HepG2 (cell line): ENCODE measurements at regions not wholly inside any gene's neighbourhood (a gene's known extent, or its start where the extent isn't known, plus 50 kb on each side); places are given as distances from the start of the nearest gene placed in this dataset.

Experiments
- ATAC-seq: fragments of 200-7000 bp; cut with Tn5 transposase; 3 replicates; pipeline ENCODE4 v1.9.1; 2020; ENCODE audit warnings: mild to moderate bottlenecking, moderate library complexity
- BruUV-seq: library from RNA; stranded (reverse); fragments of 400-500 nt; replicated peaks from 2 replicates; lab custom pipeline; 2021; lab: Mats Ljungman, UMichigan
- CTCF ChIA-PET: fragments of 300-600 bp; formaldehyde crosslinking; extraction: SDS; loops from one replicate; lab custom pipeline; 2021; ENCODE audit warnings: low total read pairs, inconsistent platforms, low intra/inter-chr PET ratio; lab: Yijun Ruan, JAX
- POLR2A ChIA-PET: fragments of 350-600 bp; sonication (Branson Sonifier 250); formaldehyde crosslinking; loops from one replicate; lab custom pipeline; 2020; ENCODE audit warnings: antibody characterized with exemption, inconsistent platforms; lab: Yijun Ruan, JAX
- DNase-seq: peaks from one replicate; pipeline ENCODE4 v3.0.0-alpha.2; 2015; ENCODE audit warnings: low spot score
- FAIRE-seq: peaks from 3 replicates; lab custom pipeline; 2011; peaks lifted over from hg19 to GRCh38; lab: Jason Lieb, UNC
- H2AFZ ChIP-seq: one replicate; pipeline ENCODE4 v1.6.1; 2011; ENCODE audit warnings: low read length, inconsistent platforms
- H3K27ac ChIP-seq: fragments of 300-600 bp; 3 replicates; pipeline ENCODE4 v1.8.0; 2011; ENCODE audit warnings: mixed run types, mild to moderate bottlenecking, mixed read lengths, low read length, inconsistent platforms; ENCODE audit not compliant: insufficient read depth; ENCODE audit errors: extremely low read length
- H3K27me3 ChIP-seq, 2 experiments: fragments of 200-600 bp in 1 of 2; 2 replicates in 1 of 2; 3 replicates in 1 of 2; pipeline versions ENCODE4 v1.6.0 to v1.8.0; 2011; ENCODE audit warnings: low read length in 2 of 2, mild to moderate bottlenecking in 2 of 2, moderate library complexity in 2 of 2, inconsistent platforms in 1 of 2; ENCODE audit not compliant: insufficient read depth in 2 of 2, control insufficient read depth in 1 of 2
- H3K36me3 ChIP-seq, 2 experiments: fragments of 200-600 bp in 1 of 2; replicated peaks in 1 of 2; 2 replicates in 1 of 2; 3 replicates in 1 of 2; pipeline versions ENCODE4 v1.5.1 to v1.8.0; 2011; ENCODE audit warnings: low read length in 2 of 2, inconsistent platforms in 1 of 2; ENCODE audit not compliant: insufficient read depth in 2 of 2, control insufficient read depth in 1 of 2
- H3K4me1 ChIP-seq: 2 replicates; pipeline ENCODE4 v1.5.1; 2012; ENCODE audit warnings: low read length, inconsistent platforms; ENCODE audit not compliant: insufficient read depth
- H3K4me2 ChIP-seq: 2 replicates; pipeline ENCODE4 v1.6.0; 2011; ENCODE audit warnings: low read depth, low read length, inconsistent platforms
- H3K4me3 ChIP-seq, 3 experiments: fragments of 200-600 bp in 1 of 3; sonication (generic), shearing (Covaris generic) in 1 of 3; replicated peaks in 1 of 3; 2 replicates each; pipeline ENCODE4 v1.5.1; 2011 to 2016; ENCODE audit warnings: low read length in 3 of 3, inconsistent platforms in 2 of 3, low read depth in 2 of 3, mild to moderate bottlenecking in 2 of 3, control low read depth in 1 of 3, mixed read lengths in 1 of 3; ENCODE audit not compliant: insufficient read depth in 1 of 3
- H3K79me2 ChIP-seq: one replicate; pipeline ENCODE4 v1.6.1; 2011; ENCODE audit warnings: low read length, inconsistent platforms; ENCODE audit not compliant: insufficient read depth
- H3K9ac ChIP-seq: 2 replicates; pipeline ENCODE4 v1.6.0; 2011; ENCODE audit warnings: mild to moderate bottlenecking, low read depth, low read length, inconsistent platforms; ENCODE audit not compliant: insufficient read depth
- H3K9me3 ChIP-seq: 2 replicates; pipeline ENCODE4 v1.5.1; 2012; ENCODE audit warnings: mild to moderate bottlenecking, low read length
- H4K20me1 ChIP-seq: 2 replicates; pipeline ENCODE4 v1.6.0; 2011; ENCODE audit warnings: inconsistent platforms, mild to moderate bottlenecking, low read length, moderate library complexity; ENCODE audit not compliant: insufficient read depth
- CREB1 ChIP-seq, 2 experiments: fragments of 450-650 bp in 1 of 2; IDR thresholded peaks; 2 replicates each; pipeline ENCODE4 v1.6.1; 2016 to 2017; ENCODE audit warnings: control low read depth in 1 of 2, mild to moderate bottlenecking in 1 of 2, missing compliant biosample characterization in 1 of 2, missing genetic modification characterization in 1 of 2
- HDAC2 ChIP-seq: sonication (generic); formaldehyde crosslinking; IDR thresholded peaks from 2 replicates; pipeline ENCODE4 v1.4.0; 2020; ENCODE audit warnings: missing genetic modification reagents
- NR1H2 ChIP-seq: sonication (generic); formaldehyde crosslinking; IDR thresholded peaks from 2 replicates; pipeline ENCODE4 v1.8.1; 2022; ENCODE audit warnings: low read depth, missing genetic modification reagents, borderline replicate concordance
- SCMH1 ChIP-seq: sonication (generic); formaldehyde crosslinking; IDR thresholded peaks from 2 replicates; pipeline ENCODE4 v1.9.0; 2021; ENCODE audit warnings: missing genetic modification reagents, mild to moderate bottlenecking, borderline replicate concordance
- WGBS: methylation state at CpG from one replicate; pipeline ENCODE4 v1.1.6; 2017; ENCODE audit warnings: low lambda C conversion rate; 5-methylcytosine and 5-hydroxymethylcytosine counted together
- in situ Hi-C: cut with HindIII; loops from 2 replicates; pipeline ENCODE4 v1.10.0; 2017; ENCODE audit warnings: low pct_unique_long_range_greater_than_20kb; ENCODE audit not compliant: extremely low pct_ligation_motif_present
- intact Hi-C: fragments of 100-400 bp; cut with micrococcal nuclease; formaldehyde crosslinking; loops from one replicate; pipeline ENCODE4 v1.10.0; 2022; ENCODE audit not compliant: unreplicated experiment

- ATAC-seq (no peak), FAIRE-seq (no peak), DNase-seq (no peak)
- Histone ChIP-seq H3K4me2 (no peak overlapping the region), H2AFZ (no peak overlapping the region), H4K20me1 (no peaks in the 10 kb centered on the region), H3K4me1 (peaks cover 12% of the 10 kb centered on the region), H3K9ac (no peak overlapping the region), H3K36me3 (no peaks in the 10 kb centered on the region), H3K27ac (no peak overlapping the region), H3K9me3 (no peaks in the 10 kb centered on the region), H3K27me3 (peaks cover 18 to 72% of the 10 kb centered on the region in 2 experiments), H3K79me2 (no peaks in the 10 kb centered on the region), H3K4me3 (no peak overlapping the region)
- 11% methylated on average over 4 of the region's 4 CpGs for WGBS
- BruUV-seq, result no TSS peak
- intact Hi-C loops, result no loop called here
- ChIA-PET POLR2A (no interaction called here), CTCF (no interaction called here)
- no peak for TF ChIP-seq HDAC2 (CRISPR knock-in tag)
- 0 out of 2 replicates have a peak, but pooled peaks have one; percentile 26 for TF ChIP-seq NR1H2
- in situ Hi-C loops, result no loop called here
Measured at GRCh38 chr20:36097337-36098151, 57.0 kb upstream of the EPB41L1 start.

- in situ Hi-C loops (no loop called here), intact Hi-C loops (no loop called here)
- FAIRE-seq, result no peak
- Histone ChIP-seq H3K4me1 (peaks cover 4% of the 10 kb centered on the region), H4K20me1 (no peaks in the 10 kb centered on the region), H3K79me2 (no peaks in the 10 kb centered on the region), H3K9ac (no peak overlapping the region), H3K27ac (no peak overlapping the region), H3K4me3 (no peak overlapping the region), H3K36me3 (no peaks in the 10 kb centered on the region), H3K9me3 (no peaks in the 10 kb centered on the region), H2AFZ (no peak overlapping the region), H3K27me3 (peaks cover 13 to 64% of the 10 kb centered on the region in 2 experiments), H3K4me2 (no peak overlapping the region)
- ATAC-seq, result no peak
- peak; percentile 41; the same call in 1 of the 2 replicates for TF ChIP-seq CREB1 (IDR thresholded peaks at IDR 0.05)
- TF ChIP-seq CREB1 (CRISPR knock-in tag; IDR thresholded peaks at IDR 0.05), result no peak
- no peak for TF ChIP-seq SCMH1 (CRISPR knock-in tag)
- WGBS, result 6% methylated on average over 2 of the region's 2 CpGs
- DNase-seq, result no peak
- BruUV-seq, result no TSS peak
- ChIA-PET CTCF (no interaction called here), POLR2A (no interaction called here)
Measured at GRCh38 chr20:36098364-36098763, 56.2 kb upstream of the EPB41L1 start.
